NCI-H748 (cell line): ENCODE measurements at regions not wholly inside any gene's neighbourhood (a gene's known extent, or its start where the extent isn't known, plus 50 kb on each side); places are given as distances from the start of the nearest gene placed in this dataset.
"Not testable (repeated sequence)": the region's sequence is repeated elsewhere in the genome, so short reads cannot be mapped to it uniquely, and the experiment has no call there.

ENCODE experiments used
- DNase-seq: peaks from one replicate; lab custom pipeline; 2025; ENCODE audit not compliant: unreplicated experiment; lab: John Stamatoyannopoulos, UW

- peak; percentile 1 for DNase-seq
Observed at GRCh38 chr16:77059446-77059845, 131.5 kb upstream of the MON1B start.

- no peak for DNase-seq
Observed at GRCh38 chr16:77060614-77061013, 130.4 kb upstream of the MON1B start.

GRCh38 chr16:77062878-77063675 is 127.9 kb upstream of the MON1B start:
- no peak for DNase-seq

- no peak for DNase-seq
Observed at GRCh38 chr16:77063676-77064016, 127.3 kb upstream of the MON1B start.

- DNase-seq = no peak
Observed at GRCh38 chr16:77064037-77064436, 127.0 kb upstream of the MON1B start.

- no peak for DNase-seq
Observed at GRCh38 chr16:77066896-77067496, 124.0 kb upstream of the MON1B start.

GRCh38 chr16:77067900-77068299 is 123.1 kb upstream of the MON1B start:
- no peak for DNase-seq

- DNase-seq = no peak
Observed at GRCh38 chr16:77068402-77068801, 122.6 kb upstream of the MON1B start.

- DNase-seq = no peak
Observed at GRCh38 chr16:77069929-77070328, 121.1 kb upstream of the MON1B start.

GRCh38 chr16:77070683-77071082 is 120.3 kb upstream of the MON1B start:
- DNase-seq = no peak

- no peak for DNase-seq
Observed at GRCh38 chr16:77076839-77077238, 114.2 kb upstream of the MON1B start.

- DNase-seq = no peak
Observed at GRCh38 chr16:77077256-77077922, 113.6 kb upstream of the MON1B start.

- no peak for DNase-seq
Observed at GRCh38 chr16:77085981-77086380, 105.0 kb upstream of the MON1B start.

GRCh38 chr16:77090062-77090461 is 100.9 kb upstream of the MON1B start:
- DNase-seq = no peak

GRCh38 chr16:77093309-77093708 is 97.7 kb upstream of the MON1B start:
- no peak for DNase-seq

- no peak for DNase-seq
Observed at GRCh38 chr16:77093999-77094398, 97.0 kb upstream of the MON1B start.

GRCh38 chr16:77111056-77111565 is 79.9 kb upstream of the MON1B start:
- DNase-seq = no peak

GRCh38 chr16:77112746-77113145 is 78.2 kb upstream of the MON1B start:
- no peak for DNase-seq

GRCh38 chr16:77113835-77114234 is 77.2 kb upstream of the MON1B start:
- no peak for DNase-seq

GRCh38 chr16:77114361-77114760 is 76.6 kb upstream of the MON1B start:
- not testable (repeated sequence) for DNase-seq

- no peak for DNase-seq
Observed at GRCh38 chr16:77116856-77117255, 74.1 kb upstream of the MON1B start.

GRCh38 chr16:77117707-77118106 is 73.3 kb upstream of the MON1B start:
- no peak for DNase-seq
